K562 (cell line): ENCODE measurements at regions not wholly inside any gene's neighbourhood (a gene's known extent, or its start where the extent isn't known, plus 50 kb on each side); places are given as distances from the start of the nearest gene placed in this dataset.

Source experiments
- ARID1B ChIP-seq: fragments of 450-650 bp; IDR thresholded peaks from 2 replicates; pipeline ENCODE4 v1.6.1; 2016; ENCODE audit warnings: antibody characterized with exemption, mild to moderate bottlenecking, inconsistent platforms
- BDP1 ChIP-seq: IDR thresholded peaks from 3 replicates; pipeline ENCODE4 v1.6.1; 2011; ENCODE audit not compliant: insufficient read length, insufficient read depth
- BHLHE40 ChIP-seq: IDR thresholded peaks from 2 replicates; pipeline ENCODE4 v1.6.1; 2011; ENCODE audit warnings: low read length, improper control_type of control experiment
- BRD4 ChIP-seq: fragments of 200-600 bp; sonication (generic); IDR thresholded peaks from 2 replicates; pipeline ENCODE4 v1.6.1; 2017; ENCODE audit warnings: inconsistent platforms
- CBX2 ChIP-seq: fragments of 200-600 bp; sonication (generic); IDR thresholded peaks from one replicate; pipeline ENCODE4 v1.6.1; 2012; ENCODE audit warnings: mild to moderate bottlenecking, low read length, inconsistent platforms; ENCODE audit not compliant: insufficient read depth, poor library complexity, severe bottlenecking
- ERF ChIP-seq: fragments of 450-650 bp; formaldehyde crosslinking; IDR thresholded peaks from 2 replicates; pipeline ENCODE4 v1.4.0; 2020; ENCODE audit warnings: mild to moderate bottlenecking, mixed read lengths
- ESRRB ChIP-seq: fragments of 250-450 bp; sonication (Bioruptor Pico); IDR thresholded peaks from 2 replicates; pipeline ENCODE4 v1.5.0; 2020; ENCODE audit warnings: mild to moderate bottlenecking, moderate library complexity, borderline replicate concordance
- GATA2 ChIP-seq: sonication (generic); formaldehyde crosslinking; IDR thresholded peaks from 2 replicates; pipeline ENCODE4 v1.4.0; 2020; ENCODE audit warnings: mild to moderate bottlenecking, missing genetic modification reagents
- IRF2 ChIP-seq: sonication (generic); formaldehyde crosslinking; IDR thresholded peaks from 2 replicates; pipeline ENCODE4 v1.8.1; 2022; ENCODE audit warnings: mild to moderate bottlenecking, missing genetic modification reagents
- KLF13 ChIP-seq: fragments of 450-650 bp; IDR thresholded peaks from 2 replicates; pipeline ENCODE4 v1.6.1; 2016; ENCODE audit warnings: missing genetic modification characterization, low read depth, mild to moderate bottlenecking, missing compliant biosample characterization, moderate library complexity, borderline replicate concordance
- LEF1 ChIP-seq: fragments of 450-650 bp; IDR thresholded peaks from 2 replicates; pipeline ENCODE4 v1.6.1; 2016; ENCODE audit warnings: mild to moderate bottlenecking
- MTF1 ChIP-seq: fragments of 250-450 bp; sonication (Bioruptor Pico); IDR thresholded peaks from 2 replicates; pipeline ENCODE4 v1.9.0; 2021; ENCODE audit warnings: moderate library complexity, mild to moderate bottlenecking, inconsistent platforms, borderline replicate concordance
- NELFE ChIP-seq: IDR thresholded peaks from 2 replicates; pipeline ENCODE4 v1.6.1; 2011; ENCODE audit warnings: mild to moderate bottlenecking; ENCODE audit not compliant: insufficient read depth, insufficient read length
- POLR3A ChIP-seq: IDR thresholded peaks from 2 replicates; pipeline ENCODE4 v1.6.1; 2011; ENCODE audit warnings: borderline replicate concordance, mild to moderate bottlenecking, moderate library complexity; ENCODE audit not compliant: insufficient read length, insufficient read depth; ENCODE audit errors: extremely low read depth
- RAD51 ChIP-seq: fragments of 450-650 bp; IDR thresholded peaks from 2 replicates; pipeline ENCODE4 v1.7.1; 2016; ENCODE audit warnings: low read depth, mild to moderate bottlenecking, borderline replicate concordance
- SIN3B ChIP-seq: fragments of 450-650 bp; IDR thresholded peaks from 2 replicates; pipeline ENCODE4 v1.6.1; 2017; ENCODE audit warnings: low read depth, mild to moderate bottlenecking, moderate library complexity
- ZC3H4 ChIP-seq: sonication (generic); formaldehyde crosslinking; IDR thresholded peaks from 2 replicates; pipeline ENCODE4 v1.9.0; 2021; ENCODE audit warnings: missing genetic modification reagents, borderline replicate concordance
- ZKSCAN1 ChIP-seq: fragments of 150-350 bp; IDR thresholded peaks from 2 replicates; pipeline ENCODE4 v1.6.1; 2016; ENCODE audit warnings: low read depth, low read length
- TF ChIP-seq, protein P1 (sequence below): fragments of 250-450 bp; sonication (Bioruptor Pico); IDR thresholded peaks from 2 replicates; pipeline ENCODE4 v1.9.0; 2021; ENCODE audit warnings: mild to moderate bottlenecking
- TF ChIP-seq, protein P2 (sequence below), 2 experiments: fragments of 450-650 bp; IDR thresholded peaks; 2 replicates each; pipeline ENCODE4 v1.6.1; 2018; ENCODE audit warnings: mild to moderate bottlenecking in 2 of 2, low read depth in 1 of 2; ENCODE audit not compliant: partially characterized antibody in 2 of 2
- TF ChIP-seq, protein P3 (sequence below): sonication (generic); formaldehyde crosslinking; IDR thresholded peaks from 2 replicates; pipeline ENCODE4 v1.8.1; 2023; ENCODE audit warnings: mild to moderate bottlenecking, missing genetic modification reagents
- TF ChIP-seq, protein P4 (sequence below): fragments of 250-450 bp; sonication (Bioruptor Pico); IDR thresholded peaks from 2 replicates; pipeline ENCODE4 v1.8.0; 2021; ENCODE audit warnings: moderate library complexity, mild to moderate bottlenecking, inconsistent platforms
- TF ChIP-seq, protein P5 (sequence below): fragments of 250-450 bp; sonication (Bioruptor Pico); IDR thresholded peaks from 2 replicates; pipeline ENCODE4 v1.8.0; 2022; ENCODE audit warnings: moderate library complexity, mild to moderate bottlenecking, inconsistent platforms

DNA sequence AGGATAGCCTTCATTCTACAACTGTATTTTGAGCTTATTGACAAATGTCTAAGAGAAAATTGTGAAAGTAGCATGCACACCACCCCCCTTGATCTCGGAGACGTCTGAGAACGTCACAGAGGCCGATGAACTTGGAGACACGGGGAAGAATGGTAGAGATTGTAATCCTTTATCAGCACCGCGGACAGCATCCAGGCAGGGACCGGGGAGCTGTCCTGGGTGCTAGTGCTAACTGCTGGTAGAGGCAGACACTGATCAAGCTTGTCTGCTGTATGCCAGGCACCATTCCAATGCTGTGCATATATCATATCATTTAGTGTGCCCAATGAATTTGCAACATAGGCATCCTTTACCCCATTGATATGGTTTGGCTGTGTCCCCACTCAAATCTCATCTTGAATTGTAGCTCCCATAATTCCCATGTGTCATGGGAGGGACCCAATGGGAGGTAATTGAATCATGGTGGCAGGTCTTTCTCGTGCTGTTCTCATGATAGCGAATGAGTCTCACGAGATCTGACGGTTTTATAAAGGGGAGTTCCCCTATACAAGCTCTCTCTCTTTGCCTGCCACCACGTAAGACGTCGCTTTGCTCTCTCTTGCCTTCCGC is 98.8 kb downstream of the LHX2 start (continued):
- no peak for TF ChIP-seq BRD4
- peak; percentile 52; the same call in 1 of the 2 replicates for TF ChIP-seq MTF1
- TF ChIP-seq, protein P1, sequence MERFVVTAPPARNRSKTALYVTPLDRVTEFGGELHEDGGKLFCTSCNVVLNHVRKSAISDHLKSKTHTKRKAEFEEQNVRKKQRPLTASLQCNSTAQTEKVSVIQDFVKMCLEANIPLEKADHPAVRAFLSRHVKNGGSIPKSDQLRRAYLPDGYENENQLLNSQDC (CRISPR knock-in tag): no peak
- no peak for TF ChIP-seq POLR3A
- TF ChIP-seq BDP1: no peak
- TF ChIP-seq SIN3B: no peak
- no peak for TF ChIP-seq CBX2
- TF ChIP-seq, protein P2, sequence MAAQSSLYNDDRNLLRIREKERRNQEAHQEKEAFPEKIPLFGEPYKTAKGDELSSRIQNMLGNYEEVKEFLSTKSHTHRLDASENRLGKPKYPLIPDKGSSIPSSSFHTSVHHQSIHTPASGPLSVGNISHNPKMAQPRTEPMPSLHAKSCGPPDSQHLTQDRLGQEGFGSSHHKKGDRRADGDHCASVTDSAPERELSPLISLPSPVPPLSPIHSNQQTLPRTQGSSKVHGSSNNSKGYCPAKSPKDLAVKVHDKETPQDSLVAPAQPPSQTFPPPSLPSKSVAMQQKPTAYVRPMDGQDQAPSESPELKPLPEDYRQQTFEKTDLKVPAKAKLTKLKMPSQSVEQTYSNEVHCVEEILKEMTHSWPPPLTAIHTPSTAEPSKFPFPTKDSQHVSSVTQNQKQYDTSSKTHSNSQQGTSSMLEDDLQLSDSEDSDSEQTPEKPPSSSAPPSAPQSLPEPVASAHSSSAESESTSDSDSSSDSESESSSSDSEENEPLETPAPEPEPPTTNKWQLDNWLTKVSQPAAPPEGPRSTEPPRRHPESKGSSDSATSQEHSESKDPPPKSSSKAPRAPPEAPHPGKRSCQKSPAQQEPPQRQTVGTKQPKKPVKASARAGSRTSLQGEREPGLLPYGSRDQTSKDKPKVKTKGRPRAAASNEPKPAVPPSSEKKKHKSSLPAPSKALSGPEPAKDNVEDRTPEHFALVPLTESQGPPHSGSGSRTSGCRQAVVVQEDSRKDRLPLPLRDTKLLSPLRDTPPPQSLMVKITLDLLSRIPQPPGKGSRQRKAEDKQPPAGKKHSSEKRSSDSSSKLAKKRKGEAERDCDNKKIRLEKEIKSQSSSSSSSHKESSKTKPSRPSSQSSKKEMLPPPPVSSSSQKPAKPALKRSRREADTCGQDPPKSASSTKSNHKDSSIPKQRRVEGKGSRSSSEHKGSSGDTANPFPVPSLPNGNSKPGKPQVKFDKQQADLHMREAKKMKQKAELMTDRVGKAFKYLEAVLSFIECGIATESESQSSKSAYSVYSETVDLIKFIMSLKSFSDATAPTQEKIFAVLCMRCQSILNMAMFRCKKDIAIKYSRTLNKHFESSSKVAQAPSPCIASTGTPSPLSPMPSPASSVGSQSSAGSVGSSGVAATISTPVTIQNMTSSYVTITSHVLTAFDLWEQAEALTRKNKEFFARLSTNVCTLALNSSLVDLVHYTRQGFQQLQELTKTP (IDR thresholded peaks at IDR 0.05; ENCODE audit: low read depth in 1 of 2, partially characterized antibody in 2 of 2): peak in 1 of 2 experiments; percentile 100
- no peak for TF ChIP-seq ZC3H4 (CRISPR knock-in tag)
- TF ChIP-seq, protein P3, sequence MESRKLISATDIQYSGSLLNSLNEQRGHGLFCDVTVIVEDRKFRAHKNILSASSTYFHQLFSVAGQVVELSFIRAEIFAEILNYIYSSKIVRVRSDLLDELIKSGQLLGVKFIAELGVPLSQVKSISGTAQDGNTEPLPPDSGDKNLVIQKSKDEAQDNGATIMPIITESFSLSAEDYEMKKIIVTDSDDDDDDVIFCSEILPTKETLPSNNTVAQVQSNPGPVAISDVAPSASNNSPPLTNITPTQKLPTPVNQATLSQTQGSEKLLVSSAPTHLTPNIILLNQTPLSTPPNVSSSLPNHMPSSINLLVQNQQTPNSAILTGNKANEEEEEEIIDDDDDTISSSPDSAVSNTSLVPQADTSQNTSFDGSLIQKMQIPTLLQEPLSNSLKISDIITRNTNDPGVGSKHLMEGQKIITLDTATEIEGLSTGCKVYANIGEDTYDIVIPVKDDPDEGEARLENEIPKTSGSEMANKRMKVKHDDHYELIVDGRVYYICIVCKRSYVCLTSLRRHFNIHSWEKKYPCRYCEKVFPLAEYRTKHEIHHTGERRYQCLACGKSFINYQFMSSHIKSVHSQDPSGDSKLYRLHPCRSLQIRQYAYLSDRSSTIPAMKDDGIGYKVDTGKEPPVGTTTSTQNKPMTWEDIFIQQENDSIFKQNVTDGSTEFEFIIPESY (CRISPR knock-in tag): peak; percentile 96
- TF ChIP-seq NELFE: no peak
- TF ChIP-seq BHLHE40: no peak
- no peak for TF ChIP-seq ZKSCAN1
- TF ChIP-seq ESRRB (CRISPR knock-in tag): no peak
- TF ChIP-seq, protein P4, sequence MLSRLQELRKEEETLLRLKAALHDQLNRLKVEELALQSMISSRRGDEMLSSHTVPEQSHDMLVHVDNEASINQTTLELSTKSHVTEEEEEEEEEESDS: no peak
- TF ChIP-seq, protein P5, sequence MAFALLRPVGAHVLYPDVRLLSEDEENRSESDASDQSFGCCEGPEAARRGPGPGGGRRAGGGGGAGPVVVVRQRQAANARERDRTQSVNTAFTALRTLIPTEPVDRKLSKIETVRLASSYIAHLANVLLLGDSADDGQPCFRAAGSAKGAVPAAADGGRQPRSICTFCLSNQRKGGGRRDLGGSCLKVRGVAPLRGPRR: 0 out of 2 replicates have a peak, but pooled peaks have one; percentile 42
- TF ChIP-seq ERF (CRISPR knock-in tag): peak; percentile 84; the same call in 1 of the 2 replicates
- peak; percentile 99 for TF ChIP-seq IRF2 (CRISPR knock-in tag)
- no peak for TF ChIP-seq LEF1
- TF ChIP-seq RAD51: no peak
- TF ChIP-seq ARID1B: no peak
- TF ChIP-seq GATA2 (CRISPR knock-in tag): peak; percentile 96
- 0 out of 2 replicates have a peak, but pooled peaks have one; percentile 24 for TF ChIP-seq KLF13 (tag)
